ENCODE measurements at regions not wholly inside any gene's neighbourhood (a gene's known extent, or its start where the extent isn't known, plus 50 kb on each side); places are given as distances from the start of the nearest gene placed in this dataset.

- no peak overlapping the region for H3K4me3 Mint-ChIP-seq
- no peak overlapping the region for H4K5ac ChIP-seq (ENCODE audit: insufficient read length, low read depth, low read length)
- no peak overlapping the region for H3K18ac ChIP-seq (ENCODE audit: insufficient read length, low read depth, low read length)
- H3K14ac ChIP-seq (ENCODE audit: insufficient read depth, low read length): no peak overlapping the region
- H2BK15ac ChIP-seq (ENCODE audit: low read depth, low read length): no peak overlapping the region
- no peak overlapping the region for H3K27ac Mint-ChIP-seq
- no peak overlapping the region for H3K4ac ChIP-seq (ENCODE audit: low read depth, low read length)
- H3K27me3 ChIP-seq (ENCODE audit: insufficient read depth, low read length): no peaks in the 10 kb centered on the region
- WGBS (ENCODE audit: extremely low coverage, insufficient read length, low lambda C conversion rate): no CpG with 5 or more reads among the region's 4 CpGs
- TF ChIP-seq CTCF (conservative IDR thresholded peaks at IDR 0.05): no peak
- no peak overlapping the region for H3T11ph ChIP-seq (ENCODE audit: low read length)
- H2BK120ac ChIP-seq (ENCODE audit: low read depth, low read length, poor library complexity, severe bottlenecking): no peak overlapping the region
- H3K9ac ChIP-seq (ENCODE audit: extremely low read depth, insufficient read length, low read length): no peak overlapping the region
- H3K27me3 Mint-ChIP-seq (ENCODE audit: low read depth): no peaks in the 10 kb centered on the region
- peaks cover 13% of the 10 kb centered on the region in 2 experiments for H3K9me3 Mint-ChIP-seq
- H3K9me3 ChIP-seq (ENCODE audit: control insufficient read depth, low read depth, low read length): no peaks in the 10 kb centered on the region
- H3K79me1 ChIP-seq (ENCODE audit: insufficient read depth, low read depth, low read length, poor library complexity, severe bottlenecking): no peaks in the 10 kb centered on the region
- no peak overlapping the region for H3K27ac ChIP-seq (ENCODE audit: insufficient read length, low read depth, low read length)
- no peaks in the 10 kb centered on the region for H3K79me2 ChIP-seq (ENCODE audit: insufficient read depth, low read length)
- no peaks in the 10 kb centered on the region for H4K20me1 ChIP-seq (ENCODE audit: control insufficient read depth, insufficient read depth, insufficient read length)
- no peak overlapping the region for H3K23ac ChIP-seq (ENCODE audit: insufficient read length, low read depth, low read length)
- DNase-seq: no peak
- no peak overlapping the region for H2AK5ac ChIP-seq (ENCODE audit: insufficient read length, low read length)
- no peak overlapping the region for H2BK5ac ChIP-seq (ENCODE audit: insufficient read length, low read length)
- no peak overlapping the region for H4K8ac ChIP-seq (replicated peaks; ENCODE audit: insufficient read length, low read depth, low read length)
- H3K56ac ChIP-seq (ENCODE audit: insufficient read length, low read depth, low read length): no peak overlapping the region
- no peaks in the 10 kb centered on the region for H3K4me1 ChIP-seq (ENCODE audit: insufficient read depth, low read length)
- no peak overlapping the region for H2AFZ ChIP-seq (ENCODE audit: low read length)
- H3K23me2 ChIP-seq (ENCODE audit: insufficient read length, low read depth, low read length, poor library complexity, severe bottlenecking): no peaks in the 10 kb centered on the region
- no peak overlapping the region for H3K4me2 ChIP-seq (ENCODE audit: insufficient read depth, insufficient read length, low read length)
- H4K91ac ChIP-seq (ENCODE audit: insufficient read length, low read depth, low read length): no peak overlapping the region
- no peak overlapping the region for H2BK12ac ChIP-seq (ENCODE audit: insufficient read length, low read depth, low read length)
- no peaks in the 10 kb centered on the region for H3K4me1 Mint-ChIP-seq
- no peak overlapping the region for H2BK20ac ChIP-seq (ENCODE audit: low read depth, low read length, poor library complexity, severe bottlenecking)
- H3K36me3 Mint-ChIP-seq (ENCODE audit: insufficient read depth in 1 of 3, low read depth in 3 of 3): peaks cover 0 to 6% (median 0%) of the 10 kb centered on the region in 3 experiments; a peak in 2 of 7 replicates
Observed at GRCh38 chr4:18777190-18777930, 755.8 kb upstream of the LCORL start.
